OCI-LY1 (cell line): ENCODE measurements at regions not wholly inside any gene's neighbourhood (a gene's known extent, or its start where the extent isn't known, plus 50 kb on each side); places are given as distances from the start of the nearest gene placed in this dataset.

Source experiments
- EZH2 ChIP-seq: fragments of 200-600 bp; sonication (generic), shearing (Covaris generic); IDR thresholded peaks from 2 replicates; pipeline ENCODE4 v1.8.0; 2017; ENCODE audit warnings: borderline replicate concordance, mixed run types, mild to moderate bottlenecking, antibody characterized with exemption, low read length, moderate library complexity, mixed read lengths
- TF ChIP-seq, protein P1 (sequence below): fragments of 200-600 bp; sonication (generic), shearing (Covaris generic); IDR thresholded peaks from 2 replicates; pipeline ENCODE4 v1.5.1; 2017; ENCODE audit warnings: mild to moderate bottlenecking, antibody characterized with exemption, low read length, moderate library complexity, mixed read lengths

DNA sequence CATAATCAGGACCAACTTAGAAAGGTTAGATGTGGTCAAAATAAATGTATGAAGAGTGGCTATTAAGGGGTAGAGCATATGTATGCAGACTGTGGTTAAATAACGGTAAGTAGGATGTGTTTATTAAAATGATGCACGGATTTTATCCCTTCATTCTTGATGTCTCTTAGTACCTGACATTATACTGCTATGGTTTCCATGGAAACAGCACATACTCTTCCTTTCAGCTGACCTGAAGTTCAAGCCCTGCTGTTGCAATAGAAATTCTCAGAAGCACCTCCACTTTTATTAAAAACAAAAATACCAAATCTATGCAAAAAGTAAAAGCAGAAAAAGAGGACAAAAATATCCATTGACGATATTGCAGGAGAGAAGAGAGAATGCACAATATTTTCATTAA is 381.4 kb downstream of the RWDD3 start:
- TF ChIP-seq, protein P1, sequence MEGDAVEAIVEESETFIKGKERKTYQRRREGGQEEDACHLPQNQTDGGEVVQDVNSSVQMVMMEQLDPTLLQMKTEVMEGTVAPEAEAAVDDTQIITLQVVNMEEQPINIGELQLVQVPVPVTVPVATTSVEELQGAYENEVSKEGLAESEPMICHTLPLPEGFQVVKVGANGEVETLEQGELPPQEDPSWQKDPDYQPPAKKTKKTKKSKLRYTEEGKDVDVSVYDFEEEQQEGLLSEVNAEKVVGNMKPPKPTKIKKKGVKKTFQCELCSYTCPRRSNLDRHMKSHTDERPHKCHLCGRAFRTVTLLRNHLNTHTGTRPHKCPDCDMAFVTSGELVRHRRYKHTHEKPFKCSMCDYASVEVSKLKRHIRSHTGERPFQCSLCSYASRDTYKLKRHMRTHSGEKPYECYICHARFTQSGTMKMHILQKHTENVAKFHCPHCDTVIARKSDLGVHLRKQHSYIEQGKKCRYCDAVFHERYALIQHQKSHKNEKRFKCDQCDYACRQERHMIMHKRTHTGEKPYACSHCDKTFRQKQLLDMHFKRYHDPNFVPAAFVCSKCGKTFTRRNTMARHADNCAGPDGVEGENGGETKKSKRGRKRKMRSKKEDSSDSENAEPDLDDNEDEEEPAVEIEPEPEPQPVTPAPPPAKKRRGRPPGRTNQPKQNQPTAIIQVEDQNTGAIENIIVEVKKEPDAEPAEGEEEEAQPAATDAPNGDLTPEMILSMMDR: no peak
- TF ChIP-seq EZH2: no peak
